H9 (cell line): ENCODE measurements at regions not wholly inside any gene's neighbourhood (a gene's known extent, or its start where the extent isn't known, plus 50 kb on each side); places are given as distances from the start of the nearest gene placed in this dataset.
A peak's percentile ranks its signal among the peaks of the same experiment; 100 is the strongest.

ENCODE experiments used
- DNase-seq: peaks from one replicate; pipeline ENCODE4 v3.0.0-alpha.2; 2017
- H2AFZ ChIP-seq: one replicate; pipeline ENCODE4 v1.6.1; 2013; ENCODE audit warnings: mild to moderate bottlenecking, low read length, control low read depth, moderate library complexity
- H2AK5ac ChIP-seq: 2 replicates; pipeline ENCODE4 v1.6.1; 2013; ENCODE audit warnings: low read length, control low read depth, mixed read lengths; ENCODE audit not compliant: insufficient read length
- H2BK120ac ChIP-seq: one replicate; pipeline ENCODE4 v1.6.1; 2013; ENCODE audit warnings: low read depth, mild to moderate bottlenecking, low read length, control low read depth, inconsistent platforms; ENCODE audit not compliant: poor library complexity, severe bottlenecking
- H2BK12ac ChIP-seq: 2 replicates; pipeline ENCODE4 v1.6.1; 2013; ENCODE audit warnings: low read length, control low read depth, mixed read lengths, low read depth; ENCODE audit not compliant: insufficient read length
- H2BK15ac ChIP-seq: 2 replicates; pipeline ENCODE4 v1.6.1; 2013; ENCODE audit warnings: low read depth, low read length, control low read depth
- H2BK20ac ChIP-seq: one replicate; pipeline ENCODE4 v1.6.1; 2013; ENCODE audit warnings: low read depth, mild to moderate bottlenecking, low read length, control low read depth, inconsistent platforms; ENCODE audit not compliant: poor library complexity, severe bottlenecking
- H2BK5ac ChIP-seq: 2 replicates; pipeline ENCODE4 v1.6.1; 2013; ENCODE audit warnings: low read length, control low read depth, mixed read lengths; ENCODE audit not compliant: insufficient read length
- H3K14ac ChIP-seq: 2 replicates; pipeline ENCODE4 v1.6.1; 2013; ENCODE audit warnings: low read length, control low read depth; ENCODE audit not compliant: insufficient read depth
- H3K18ac ChIP-seq: 2 replicates; pipeline ENCODE4 v1.6.1; 2013; ENCODE audit warnings: low read depth, mild to moderate bottlenecking, mixed read lengths, low read length, control low read depth; ENCODE audit not compliant: insufficient read length
- H3K23ac ChIP-seq: 2 replicates; pipeline ENCODE4 v1.6.1; 2013; ENCODE audit warnings: low read length, control low read depth, mixed read lengths, low read depth; ENCODE audit not compliant: insufficient read length
- H3K23me2 ChIP-seq: 2 replicates; pipeline ENCODE4 v1.6.1; 2013; ENCODE audit warnings: low read depth, mild to moderate bottlenecking, mixed read lengths, low read length, control low read depth; ENCODE audit not compliant: insufficient read length, poor library complexity, severe bottlenecking
- H3K27ac ChIP-seq: 2 replicates; pipeline ENCODE4 v1.5.1; 2013; ENCODE audit warnings: low read length, control low read depth, mixed read lengths, low read depth; ENCODE audit not compliant: insufficient read length
- H3K27me3 ChIP-seq: 2 replicates; pipeline ENCODE4 v1.6.1; 2013; ENCODE audit warnings: low read length, control low read depth, inconsistent platforms; ENCODE audit not compliant: insufficient read depth
- H3K4ac ChIP-seq: 2 replicates; pipeline ENCODE4 v1.6.1; 2013; ENCODE audit warnings: low read depth, mild to moderate bottlenecking, control low read depth, inconsistent platforms, low read length, moderate library complexity
- H3K4me1 ChIP-seq: 2 replicates; pipeline ENCODE4 v1.6.1; 2013; ENCODE audit warnings: low read length, control low read depth, inconsistent platforms; ENCODE audit not compliant: insufficient read depth
- H3K4me2 ChIP-seq: 2 replicates; pipeline ENCODE4 v1.6.1; 2013; ENCODE audit warnings: low read length, control low read depth, mixed read lengths; ENCODE audit not compliant: insufficient read length, insufficient read depth
- H3K56ac ChIP-seq: 2 replicates; pipeline ENCODE4 v1.6.1; 2013; ENCODE audit warnings: low read depth, mild to moderate bottlenecking, mixed read lengths, low read length, control low read depth; ENCODE audit not compliant: insufficient read length
- H3K79me1 ChIP-seq: 2 replicates; pipeline ENCODE4 v1.6.1; 2013; ENCODE audit warnings: low read depth, mild to moderate bottlenecking, moderate library complexity, low read length, control low read depth, inconsistent platforms; ENCODE audit not compliant: insufficient read depth, poor library complexity, severe bottlenecking
- H3K79me2 ChIP-seq: 2 replicates; pipeline ENCODE4 v1.6.1; 2013; ENCODE audit warnings: low read length, control low read depth, inconsistent platforms; ENCODE audit not compliant: insufficient read depth
- H3K9ac ChIP-seq: 2 replicates; pipeline ENCODE4 v1.6.1; 2013; ENCODE audit warnings: low read length, control low read depth, mixed read lengths; ENCODE audit not compliant: insufficient read length; ENCODE audit errors: extremely low read depth
- H3K9me3 ChIP-seq: one replicate; pipeline ENCODE4 v1.6.1; 2013; ENCODE audit warnings: low read depth, low read length, inconsistent platforms; ENCODE audit not compliant: control insufficient read depth
- H3T11ph ChIP-seq: one replicate; pipeline ENCODE4 v1.6.1; 2013; ENCODE audit warnings: mild to moderate bottlenecking, low read length, control low read depth, inconsistent platforms
- H4K20me1 ChIP-seq: one replicate; pipeline ENCODE4 v1.6.1; 2013; ENCODE audit not compliant: control insufficient read depth, insufficient read length, insufficient read depth
- H4K5ac ChIP-seq: 2 replicates; pipeline ENCODE4 v1.6.1; 2013; ENCODE audit warnings: low read depth, mild to moderate bottlenecking, mixed read lengths, low read length, control low read depth; ENCODE audit not compliant: insufficient read length
- H4K8ac ChIP-seq: replicated peaks from 2 replicates; pipeline ENCODE4 v1.6.1; 2013; ENCODE audit warnings: low read length, control low read depth, mixed read lengths, low read depth; ENCODE audit not compliant: insufficient read length
- H4K91ac ChIP-seq: 2 replicates; pipeline ENCODE4 v1.6.1; 2013; ENCODE audit warnings: low read depth, mild to moderate bottlenecking, moderate library complexity, mixed read lengths, low read length, control low read depth; ENCODE audit not compliant: insufficient read length
- H3K27ac Mint-ChIP-seq, 3 experiments: 2 replicates in 2 of 3; 3 replicates in 1 of 3; pipeline ENCODE4 v1.8.0; 2020 to 2021; ENCODE audit warnings: mixed read lengths in 3 of 3, mild to moderate bottlenecking in 1 of 3, moderate library complexity in 1 of 3
- H3K27me3 Mint-ChIP-seq: 2 replicates; pipeline ENCODE4 v1.8.0; 2021; ENCODE audit warnings: low read depth, mild to moderate bottlenecking, moderate library complexity, mixed read lengths
- H3K36me3 Mint-ChIP-seq, 3 experiments: 2 replicates in 2 of 3; 3 replicates in 1 of 3; pipeline ENCODE4 v1.8.0; 2020 to 2021; ENCODE audit warnings: low read depth in 3 of 3, mixed read lengths in 3 of 3; ENCODE audit not compliant: insufficient read depth in 1 of 3
- H3K4me1 Mint-ChIP-seq, 2 experiments: 2 replicates each; pipeline ENCODE4 v1.8.0; 2020; ENCODE audit warnings: mixed read lengths in 2 of 2
- H3K4me3 Mint-ChIP-seq, 2 experiments: 2 replicates in 1 of 2; 3 replicates in 1 of 2; pipeline ENCODE4 v1.8.0; 2020 to 2021; ENCODE audit warnings: mild to moderate bottlenecking in 2 of 2, mixed read lengths in 2 of 2, moderate library complexity in 1 of 2
- H3K9me3 Mint-ChIP-seq, 2 experiments: 2 replicates in 1 of 2; 3 replicates in 1 of 2; pipeline ENCODE4 v1.8.0; 2020; ENCODE audit warnings: mild to moderate bottlenecking in 2 of 2, mixed read lengths in 2 of 2, moderate library complexity in 1 of 2
- CTCF ChIP-seq: fragments of 200-600 bp; sonication (generic); conservative IDR thresholded peaks from 3 replicates; pipeline ENCODE4 v1.8.0; 2021; ENCODE audit warnings: antibody characterized with exemption, mild to moderate bottlenecking
- WGBS: extraction: QIAGEN DNeasy Blood & Tissue Kit; methylation state at CpG from one replicate; pipeline ENCODE4 v1.1.7; 2013; ENCODE audit warnings: missing lambda C conversion rate, low lambda C conversion rate, mixed read lengths; ENCODE audit not compliant: insufficient read length; ENCODE audit errors: extremely low coverage; 5-methylcytosine and 5-hydroxymethylcytosine counted together

GRCh38 chrX:25191403-25191802, 175.6 kb upstream of the ARX start:
- WGBS = no CpG with 5 or more reads among the region's 7 CpGs
- H3K27me3 ChIP-seq = no peaks in the 10 kb centered on the region

More at GRCh38 chrX:25191403-25191802, 175.6 kb upstream of the ARX start:
- no peak overlapping the region for H4K91ac ChIP-seq
- no peak overlapping the region for H3T11ph ChIP-seq
- Mint-ChIP-seq H3K4me3 (no peak overlapping the region), H3K9me3 (peaks cover 3 to 7% of the 10 kb centered on the region in 2 experiments; a peak in 4 of 5 replicates), H3K36me3 (peaks cover 0 to 3% (median 0%) of the 10 kb centered on the region in 3 experiments; a peak in 2 of 7 replicates), H3K4me1 (peaks cover 4 to 9% of the 10 kb centered on the region in 2 experiments), H3K27ac (no peak overlapping the region), H3K27me3 (peaks cover 2% of the 10 kb centered on the region)
- no peaks in the 10 kb centered on the region for H3K23me2 ChIP-seq
- no peaks in the 10 kb centered on the region for H3K9me3 ChIP-seq
- H2BK12ac ChIP-seq = no peak overlapping the region
- no peak overlapping the region for H2AFZ ChIP-seq
- no peaks in the 10 kb centered on the region for H3K79me2 ChIP-seq
- no peak overlapping the region for H3K18ac ChIP-seq
- no peak overlapping the region for H2BK15ac ChIP-seq
- no peak overlapping the region for H3K4me2 ChIP-seq
- H3K23ac ChIP-seq = no peak overlapping the region
- no peak overlapping the region for H3K56ac ChIP-seq
- no peak overlapping the region for H4K8ac ChIP-seq
- no peaks in the 10 kb centered on the region for H3K4me1 ChIP-seq
- no peaks in the 10 kb centered on the region for H4K20me1 ChIP-seq
- no peak overlapping the region for H4K5ac ChIP-seq
- peak; percentile 72 for TF ChIP-seq CTCF
- no peak overlapping the region for H2AK5ac ChIP-seq
- H3K14ac ChIP-seq = no peak overlapping the region
- H2BK120ac ChIP-seq = no peak overlapping the region
- H2BK5ac ChIP-seq = no peak overlapping the region
- no peak overlapping the region for H3K4ac ChIP-seq
- H3K79me1 ChIP-seq = no peaks in the 10 kb centered on the region
- H2BK20ac ChIP-seq = no peak overlapping the region
- no peak overlapping the region for H3K9ac ChIP-seq
- DNase-seq = no peak
- H3K27ac ChIP-seq = no peak overlapping the region
